Sigmoid colon (tissue), 3 donors: ENCODE measurements at regions not wholly inside any gene's neighbourhood (a gene's known extent, or its start where the extent isn't known, plus 50 kb on each side); places are given as distances from the start of the nearest gene placed in this dataset.

Experiments used
- CTCF ChIP-seq, 4 experiments: fragments of 450-650 bp in 3 of 4; fragments of 200-600 bp in 1 of 4; IDR thresholded peaks; one replicate each; pipeline ENCODE4 v1.5.1; 2016 to 2019; ENCODE audit warnings: antibody characterized with exemption in 4 of 4, mild to moderate bottlenecking in 3 of 4, moderate library complexity in 2 of 4
- POLR2A ChIP-seq, 2 donors: fragments of 450-650 bp; IDR thresholded peaks; one replicate each; pipeline ENCODE4 v1.6.1; 2016; ENCODE audit warnings: antibody characterized with exemption in 2 of 2, mild to moderate bottlenecking in 2 of 2, moderate library complexity in 2 of 2

GRCh38 chr13:78816154-78816553, 157.2 kb upstream of the OBI1 start:
- no peak for TF ChIP-seq POLR2A (IDR thresholded peaks at IDR 0.05)
- TF ChIP-seq CTCF (IDR thresholded peaks at IDR 0.05), result no peak
